GM12892 (cell line): ENCODE measurements at regions not wholly inside any gene's neighbourhood (a gene's known extent, or its start where the extent isn't known, plus 50 kb on each side); places are given as distances from the start of the nearest gene placed in this dataset.

Experiments
- POLR2A ChIP-seq: IDR thresholded peaks from 2 replicates; pipeline ENCODE4 v1.6.1; 2011; ENCODE audit warnings: low read depth, low read length, control low read depth
- POLR2AphosphoS5 ChIP-seq: IDR thresholded peaks from 2 replicates; pipeline ENCODE4 v1.6.1; 2011; ENCODE audit warnings: low read depth, low read length, control low read depth
- TAF1 ChIP-seq: IDR thresholded peaks from 2 replicates; pipeline ENCODE4 v1.6.1; 2011; ENCODE audit warnings: low read depth, mild to moderate bottlenecking, control low read depth, low read length, borderline replicate concordance

DNA sequence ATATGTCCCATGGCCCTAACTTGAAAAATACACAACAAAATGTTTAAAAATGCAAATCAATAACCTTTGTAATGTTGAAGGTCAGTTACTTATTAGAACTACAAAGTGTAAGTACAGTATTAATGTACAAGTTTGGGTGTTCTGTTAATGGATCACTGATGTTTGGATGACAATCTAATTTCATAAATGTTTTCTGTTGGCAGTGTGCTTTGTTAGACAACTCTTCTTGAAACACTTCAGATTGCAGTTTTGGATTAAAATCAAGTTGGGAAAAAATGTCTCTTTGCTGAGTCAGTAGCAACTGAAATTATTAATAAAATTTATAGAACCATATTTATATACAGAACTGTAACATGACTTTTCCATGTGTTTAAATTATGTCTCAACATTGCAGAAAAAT lies 1063.5 kb upstream of the PCDH9 start:
- TF ChIP-seq POLR2AphosphoS5 (no peak), POLR2A (no peak), TAF1 (no peak)
